ENCODE measurements at regions not wholly inside any gene's neighbourhood (a gene's known extent, or its start where the extent isn't known, plus 50 kb on each side); places are given as distances from the start of the nearest gene placed in this dataset.

DNA sequence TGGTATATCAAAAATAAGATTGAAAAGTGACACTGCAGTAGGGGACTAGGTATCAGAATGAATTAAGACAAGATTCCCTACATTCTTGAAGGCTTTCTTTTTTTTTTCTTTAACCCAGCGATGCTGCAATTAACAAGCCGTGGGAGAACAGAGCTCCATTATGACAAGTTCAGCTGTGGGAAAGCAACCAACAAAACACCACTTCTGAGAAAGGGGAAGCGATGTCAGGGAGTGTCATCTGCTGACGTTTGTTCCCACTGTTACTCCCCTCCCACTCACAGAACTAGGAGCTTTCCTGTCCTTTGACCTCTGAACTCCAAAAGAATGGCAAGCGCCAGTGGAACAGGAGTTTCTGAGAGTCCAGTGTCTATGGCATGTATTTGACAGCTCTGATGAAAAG is 90.2 kb upstream of the SLITRK2 start:
- no peaks in the 10 kb centered on the region for H3K27me3 Mint-ChIP-seq (ENCODE audit: unreplicated experiment)
- no peak for DNase-seq
- H3K9me3 Mint-ChIP-seq (ENCODE audit: low read depth, unreplicated experiment): peaks cover 9% of the 10 kb centered on the region
- no TSS peak for BruUV-seq (replicated peaks)
- TF ChIP-seq, protein P1, sequence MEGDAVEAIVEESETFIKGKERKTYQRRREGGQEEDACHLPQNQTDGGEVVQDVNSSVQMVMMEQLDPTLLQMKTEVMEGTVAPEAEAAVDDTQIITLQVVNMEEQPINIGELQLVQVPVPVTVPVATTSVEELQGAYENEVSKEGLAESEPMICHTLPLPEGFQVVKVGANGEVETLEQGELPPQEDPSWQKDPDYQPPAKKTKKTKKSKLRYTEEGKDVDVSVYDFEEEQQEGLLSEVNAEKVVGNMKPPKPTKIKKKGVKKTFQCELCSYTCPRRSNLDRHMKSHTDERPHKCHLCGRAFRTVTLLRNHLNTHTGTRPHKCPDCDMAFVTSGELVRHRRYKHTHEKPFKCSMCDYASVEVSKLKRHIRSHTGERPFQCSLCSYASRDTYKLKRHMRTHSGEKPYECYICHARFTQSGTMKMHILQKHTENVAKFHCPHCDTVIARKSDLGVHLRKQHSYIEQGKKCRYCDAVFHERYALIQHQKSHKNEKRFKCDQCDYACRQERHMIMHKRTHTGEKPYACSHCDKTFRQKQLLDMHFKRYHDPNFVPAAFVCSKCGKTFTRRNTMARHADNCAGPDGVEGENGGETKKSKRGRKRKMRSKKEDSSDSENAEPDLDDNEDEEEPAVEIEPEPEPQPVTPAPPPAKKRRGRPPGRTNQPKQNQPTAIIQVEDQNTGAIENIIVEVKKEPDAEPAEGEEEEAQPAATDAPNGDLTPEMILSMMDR (IDR thresholded peaks at IDR 0.05; ENCODE audit: unreplicated experiment): no peak
- no peak overlapping the region for H3K4me3 Mint-ChIP-seq (ENCODE audit: low read depth, unreplicated experiment)
- CTCF ChIA-PET: no interaction called here
- H3K36me3 Mint-ChIP-seq (ENCODE audit: insufficient read depth, unreplicated experiment): no peaks in the 10 kb centered on the region
- no peak overlapping the region for H3K27ac Mint-ChIP-seq (ENCODE audit: unreplicated experiment)
- H3K4me1 Mint-ChIP-seq (ENCODE audit: low read depth, unreplicated experiment): no peaks in the 10 kb centered on the region
- intact Hi-C loops (cut with micrococcal nuclease; ENCODE audit: unreplicated experiment): no loop called here

GRCh38 chrX:145729635-145730034 is 88.0 kb upstream of the SLITRK2 start:
- CTCF ChIA-PET: no interaction called here

GRCh38 chrX:145735036-145735435 is 82.6 kb upstream of the SLITRK2 start:
- BruUV-seq (replicated peaks): no TSS peak
- TF ChIP-seq, protein P1 (IDR thresholded peaks at IDR 0.05; ENCODE audit: unreplicated experiment): no peak
- peaks cover 7% of the 10 kb centered on the region for H3K9me3 Mint-ChIP-seq (ENCODE audit: low read depth, unreplicated experiment)
- CTCF ChIA-PET: no interaction called here
- no peak overlapping the region for H3K4me3 Mint-ChIP-seq (ENCODE audit: low read depth, unreplicated experiment)
- no peak overlapping the region for H3K27ac Mint-ChIP-seq (ENCODE audit: unreplicated experiment)
- DNase-seq: no peak
- intact Hi-C loops (cut with micrococcal nuclease; ENCODE audit: unreplicated experiment): no loop called here
- H3K36me3 Mint-ChIP-seq (ENCODE audit: insufficient read depth, unreplicated experiment): no peaks in the 10 kb centered on the region
- H3K4me1 Mint-ChIP-seq (ENCODE audit: low read depth, unreplicated experiment): no peaks in the 10 kb centered on the region
- no peaks in the 10 kb centered on the region for H3K27me3 Mint-ChIP-seq (ENCODE audit: unreplicated experiment)

More at GRCh38 chrX:145729635-145730034, 88.0 kb upstream of the SLITRK2 start:
- Mint-ChIP-seq H3K9me3 (ENCODE audit: low read depth, unreplicated experiment) (peaks cover 6% of the 10 kb centered on the region), H3K4me3 (ENCODE audit: low read depth, unreplicated experiment) (no peak overlapping the region), H3K27ac (ENCODE audit: unreplicated experiment) (no peak overlapping the region), H3K27me3 (ENCODE audit: unreplicated experiment) (no peaks in the 10 kb centered on the region), H3K36me3 (ENCODE audit: insufficient read depth, unreplicated experiment) (no peaks in the 10 kb centered on the region), H3K4me1 (ENCODE audit: low read depth, unreplicated experiment) (no peaks in the 10 kb centered on the region)
- TF ChIP-seq, protein P1 (IDR thresholded peaks at IDR 0.05; ENCODE audit: unreplicated experiment): no peak
- DNase-seq: no peak
- no TSS peak for BruUV-seq (replicated peaks)
- intact Hi-C loops (cut with micrococcal nuclease; ENCODE audit: unreplicated experiment): no loop called here

GRCh38 chrX:145751943-145752342 is 65.7 kb upstream of the SLITRK2 start:
- no peak overlapping the region for H3K27ac Mint-ChIP-seq (ENCODE audit: unreplicated experiment)
- no peak overlapping the region for H3K4me3 Mint-ChIP-seq (ENCODE audit: low read depth, unreplicated experiment)
- H3K9me3 Mint-ChIP-seq (ENCODE audit: low read depth, unreplicated experiment): peaks cover 4% of the 10 kb centered on the region
- CTCF ChIA-PET: no interaction called here
- DNase-seq: no peak
- H3K36me3 Mint-ChIP-seq (ENCODE audit: insufficient read depth, unreplicated experiment): no peaks in the 10 kb centered on the region
- no peaks in the 10 kb centered on the region for H3K27me3 Mint-ChIP-seq (ENCODE audit: unreplicated experiment)
- TF ChIP-seq, protein P1 (IDR thresholded peaks at IDR 0.05; ENCODE audit: unreplicated experiment): no peak
- H3K4me1 Mint-ChIP-seq (ENCODE audit: low read depth, unreplicated experiment): no peaks in the 10 kb centered on the region
- intact Hi-C loops (cut with micrococcal nuclease; ENCODE audit: unreplicated experiment): no loop called here
- no TSS peak for BruUV-seq (replicated peaks)
